Cardiac muscle cell (in vitro differentiated cells and primary cell): ENCODE measurements at regions not wholly inside any gene's neighbourhood (a gene's known extent, or its start where the extent isn't known, plus 50 kb on each side); places are given as distances from the start of the nearest gene placed in this dataset.

ENCODE experiments used
- DNase-seq, 2 donors: peaks; one replicate each; pipeline versions ENCODE4 v3.0.0 to v3.0.0-alpha.2; 2010 to 2017; ENCODE audit warnings: low read depth in 1 of 2, low spot score in 1 of 2
- H3K27ac ChIP-seq: fragments of 200-600 bp; sonication (generic); 2 replicates; pipeline ENCODE4 v1.5.1; 2016
- H3K27me3 ChIP-seq: fragments of 200-600 bp; sonication (generic); 2 replicates; pipeline ENCODE4 v1.6.0; 2016; ENCODE audit warnings: control low read depth
- H3K36me3 ChIP-seq: fragments of 200-600 bp; sonication (generic); 2 replicates; pipeline ENCODE4 v1.5.1; 2016; ENCODE audit warnings: control low read depth
- H3K4me1 ChIP-seq: fragments of 200-600 bp; sonication (generic); 2 replicates; pipeline ENCODE4 v1.8.1; 2017; ENCODE audit warnings: low read depth, mild to moderate bottlenecking, mixed run types
- H3K4me3 ChIP-seq: fragments of 200-600 bp; sonication (generic); 2 replicates; pipeline ENCODE4 v1.5.1; 2016; ENCODE audit warnings: mild to moderate bottlenecking
- H3K9me3 ChIP-seq: fragments of 200-600 bp; sonication (generic); 2 replicates; pipeline ENCODE4 v1.5.1; 2017; ENCODE audit warnings: low read depth, mild to moderate bottlenecking, control low read depth
- CTCF ChIP-seq: IDR thresholded peaks from 2 replicates; pipeline ENCODE4 v1.5.1; 2012; ENCODE audit warnings: low read depth, mild to moderate bottlenecking, low read length

- DNase-seq: no peak
- no peaks in the 10 kb centered on the region for H3K4me1 ChIP-seq
- no peaks in the 10 kb centered on the region for H3K27me3 ChIP-seq
- H3K9me3 ChIP-seq: no peaks in the 10 kb centered on the region
- no peak for TF ChIP-seq CTCF
- no peaks in the 10 kb centered on the region for H3K36me3 ChIP-seq
- no peak overlapping the region for H3K27ac ChIP-seq
- H3K4me3 ChIP-seq: no peak overlapping the region
These were observed 410.1 kb downstream of the PRDM2 start for GRCh38 chr1:14110040-14110439.

GRCh38 chr1:14111121-14111520 is 411.1 kb downstream of the PRDM2 start:
- no peak for DNase-seq

GRCh38 chr1:14112613-14113012 is 412.6 kb downstream of the PRDM2 start:
- Histone ChIP-seq H3K27me3 (no peaks in the 10 kb centered on the region), H3K9me3 (no peaks in the 10 kb centered on the region), H3K4me3 (no peak overlapping the region), H3K4me1 (no peaks in the 10 kb centered on the region), H3K36me3 (no peaks in the 10 kb centered on the region), H3K27ac (no peak overlapping the region)
- no peak for DNase-seq
- TF ChIP-seq CTCF: no peak

More at GRCh38 chr1:14111121-14111520, 411.1 kb downstream of the PRDM2 start:
- Histone ChIP-seq H3K9me3 (no peaks in the 10 kb centered on the region), H3K4me1 (no peaks in the 10 kb centered on the region), H3K27me3 (no peaks in the 10 kb centered on the region), H3K27ac (no peak overlapping the region), H3K36me3 (no peaks in the 10 kb centered on the region), H3K4me3 (no peak overlapping the region)
- no peak for TF ChIP-seq CTCF

- Histone ChIP-seq H3K36me3 (no peaks in the 10 kb centered on the region), H3K4me3 (no peak overlapping the region), H3K9me3 (no peaks in the 10 kb centered on the region), H3K27ac (no peak overlapping the region), H3K27me3 (no peaks in the 10 kb centered on the region), H3K4me1 (no peaks in the 10 kb centered on the region)
- no peak for TF ChIP-seq CTCF
- DNase-seq: no peak
These were observed 413.3 kb downstream of the PRDM2 start for GRCh38 chr1:14113271-14113670.

- Histone ChIP-seq H3K9me3 (no peaks in the 10 kb centered on the region), H3K4me3 (no peak overlapping the region), H3K36me3 (no peaks in the 10 kb centered on the region), H3K27ac (no peak overlapping the region), H3K27me3 (no peaks in the 10 kb centered on the region), H3K4me1 (no peaks in the 10 kb centered on the region)
- TF ChIP-seq CTCF: peak; percentile 64
- DNase-seq: peak; percentile 59 to 73
These were observed 414.0 kb downstream of the PRDM2 start for GRCh38 chr1:14113841-14114567.
